GM12878 (cell line): ENCODE measurements at regions not wholly inside any gene's neighbourhood (a gene's known extent, or its start where the extent isn't known, plus 50 kb on each side); places are given as distances from the start of the nearest gene placed in this dataset.

Source experiments
- ATAC-seq: fragments of 200-7000 bp; cut with Tn5 transposase; 3 replicates; pipeline ENCODE4 v1.9.1; 2020; ENCODE audit warnings: mild to moderate bottlenecking, moderate library complexity
- BruUV-seq: library from RNA; stranded (reverse); fragments of 400-500 nt; replicated peaks from 2 replicates; lab custom pipeline; 2021; lab: Mats Ljungman, UMichigan
- CTCF ChIA-PET: fragments of 300-600 bp; sonication (Branson Sonifier 250); formaldehyde crosslinking; extraction: SDS; loops from one replicate; lab custom pipeline; 2021; ENCODE audit warnings: inconsistent platforms; lab: Yijun Ruan, JAX
- POLR2A ChIA-PET: fragments of 350-600 bp; formaldehyde crosslinking; extraction: SDS; loops from one replicate; lab custom pipeline; 2021; ENCODE audit warnings: inconsistent platforms; lab: Charles Lee
- RAD21 ChIA-PET: fragments of 300-600 bp; sonication (Branson Sonifier 250); formaldehyde crosslinking; loops from one replicate; lab custom pipeline; 2023; ENCODE audit warnings: antibody characterized with exemption; ENCODE audit not compliant: unreplicated experiment; lab: Charles Lee
- SMC1A ChIA-PET: fragments of 300-600 bp; sonication (Branson Sonifier 250); formaldehyde crosslinking; loops from one replicate; lab custom pipeline; 2023; ENCODE audit not compliant: unreplicated experiment, uncharacterized antibody; lab: Charles Lee
- DNase-seq: peaks from one replicate; pipeline ENCODE4 v3.0.0-alpha.2; 2011; ENCODE audit warnings: low read depth, low spot score
- FAIRE-seq: peaks from 3 replicates; lab custom pipeline; 2011; peaks lifted over from hg19 to GRCh38; lab: Jason Lieb, UNC
- H2AFZ ChIP-seq: 2 replicates; pipeline ENCODE4 v1.6.0; 2011; ENCODE audit warnings: low read depth, low read length, control low read depth; ENCODE audit not compliant: control insufficient read depth
- H3K27ac ChIP-seq: 2 replicates; pipeline ENCODE4 v1.5.1; 2011; ENCODE audit warnings: control low read depth; ENCODE audit not compliant: control insufficient read depth, insufficient read depth
- H3K27me3 ChIP-seq, 2 experiments: replicated peaks in 1 of 2; 2 replicates each; pipeline versions ENCODE4 v1.6.0 to v1.6.1; 2011; ENCODE audit warnings: low read length in 1 of 2; ENCODE audit not compliant: control insufficient read depth in 2 of 2, insufficient read depth in 2 of 2
- H3K36me3 ChIP-seq, 2 experiments: 2 replicates each; pipeline ENCODE4 v1.5.1; 2011; ENCODE audit warnings: low read length in 1 of 2; ENCODE audit not compliant: control insufficient read depth in 2 of 2, insufficient read depth in 2 of 2
- H3K4me1 ChIP-seq: 2 replicates; pipeline ENCODE4 v1.6.1; 2011; ENCODE audit warnings: mild to moderate bottlenecking, low read length, moderate library complexity, mixed read lengths; ENCODE audit not compliant: control insufficient read depth, insufficient read depth
- H3K4me2 ChIP-seq: 2 replicates; pipeline ENCODE4 v1.6.0; 2011; ENCODE audit warnings: control low read depth; ENCODE audit not compliant: control insufficient read depth, insufficient read depth
- H3K4me3 ChIP-seq: fragments of 200-600 bp; sonication (generic); 2 replicates; pipeline ENCODE4 v1.5.1; 2016
- H3K79me2 ChIP-seq: 2 replicates; pipeline ENCODE4 v1.6.0; 2011; ENCODE audit warnings: low read length; ENCODE audit not compliant: control insufficient read depth, insufficient read depth
- H3K9ac ChIP-seq: 2 replicates; pipeline ENCODE4 v1.8.0; 2011; ENCODE audit warnings: low read length, control low read depth, mixed read lengths; ENCODE audit not compliant: control insufficient read depth, insufficient read depth
- H3K9me3 ChIP-seq: replicated peaks from 3 replicates; pipeline ENCODE4 v1.5.1; 2011; ENCODE audit warnings: mild to moderate bottlenecking, low read length; ENCODE audit not compliant: control insufficient read depth, insufficient read depth
- H4K20me1 ChIP-seq: 2 replicates; pipeline ENCODE4 v1.6.0; 2011; ENCODE audit not compliant: control insufficient read depth, insufficient read depth
- ASH2L ChIP-seq: fragments of 300-600, 200-600 bp; sonication (generic); IDR thresholded peaks from 2 replicates; pipeline ENCODE4 v1.6.1; 2017; ENCODE audit warnings: low read depth, mild to moderate bottlenecking, borderline replicate concordance
- ETV6 ChIP-seq, 2 experiments: fragments of 450-650 bp in 1 of 2; IDR thresholded peaks in 1 of 2; conservative IDR thresholded peaks in 1 of 2; 2 replicates each; pipeline ENCODE4 v1.6.1; 2014; ENCODE audit warnings: antibody characterized with exemption in 1 of 2, borderline replicate concordance in 1 of 2, low read depth in 1 of 2, mild to moderate bottlenecking in 1 of 2, moderate library complexity in 1 of 2
- MYC ChIP-seq: IDR thresholded peaks from 2 replicates; pipeline ENCODE4 v1.6.1; 2011; ENCODE audit warnings: mild to moderate bottlenecking, low read length, moderate library complexity, inconsistent platforms; ENCODE audit not compliant: insufficient read depth, insufficient replicate concordance, insufficient read length, severe bottlenecking
- RAD51 ChIP-seq: fragments of 450-650 bp; IDR thresholded peaks from 2 replicates; pipeline ENCODE4 v1.6.1; 2016; ENCODE audit warnings: moderate library complexity, mild to moderate bottlenecking, inconsistent platforms
- SIX5 ChIP-seq: IDR thresholded peaks from 2 replicates; pipeline ENCODE4 v1.6.1; 2011; ENCODE audit warnings: mild to moderate bottlenecking, low read depth, low read length, moderate library complexity; ENCODE audit not compliant: severe bottlenecking
- WRNIP1 ChIP-seq: IDR thresholded peaks from 2 replicates; pipeline ENCODE4 v1.6.1; 2011; ENCODE audit warnings: low read depth, low read length, improper control_type of control experiment, borderline replicate concordance
- WGBS: methylation state at CpG from one replicate; pipeline ENCODE4 v1.1.6; 2016; ENCODE audit warnings: low lambda C conversion rate; ENCODE audit not compliant: insufficient replicate concordance, insufficient coverage; ENCODE audit errors: missing lambda C conversion rate; 5-methylcytosine and 5-hydroxymethylcytosine counted together
- in situ Hi-C: fragments of 300-500 bp; cut with MboI; formaldehyde crosslinking; loops from 9 replicates; pipeline ENCODE4 v1.14.3; 2018; ENCODE audit warnings: mixed read lengths
- intact Hi-C: fragments of 100-400 bp; cut with micrococcal nuclease; formaldehyde crosslinking; loops from one replicate; pipeline ENCODE4 v1.14.2; 2022; ENCODE audit not compliant: unreplicated experiment
- TF ChIP-seq, protein P1 (sequence below): fragments of 450-650 bp; IDR thresholded peaks from 2 replicates; pipeline ENCODE4 v1.6.1; 2017; ENCODE audit warnings: antibody characterized with exemption, mild to moderate bottlenecking, moderate library complexity
- TF ChIP-seq, protein P2 (sequence below): fragments of 450-650 bp; IDR thresholded peaks from 2 replicates; pipeline ENCODE4 v1.6.1; 2018; ENCODE audit warnings: mild to moderate bottlenecking, low read depth, moderate library complexity; ENCODE audit not compliant: partially characterized antibody
- TF ChIP-seq, protein P3 (sequence below): fragments of 450-650 bp; IDR thresholded peaks from 2 replicates; pipeline ENCODE4 v1.6.1; 2014; ENCODE audit warnings: mild to moderate bottlenecking
- TF ChIP-seq, protein P4 (sequence below): IDR thresholded peaks from 2 replicates; pipeline ENCODE4 v1.6.1; 2012; ENCODE audit warnings: low read depth, low read length, improper control_type of control experiment

DNA sequence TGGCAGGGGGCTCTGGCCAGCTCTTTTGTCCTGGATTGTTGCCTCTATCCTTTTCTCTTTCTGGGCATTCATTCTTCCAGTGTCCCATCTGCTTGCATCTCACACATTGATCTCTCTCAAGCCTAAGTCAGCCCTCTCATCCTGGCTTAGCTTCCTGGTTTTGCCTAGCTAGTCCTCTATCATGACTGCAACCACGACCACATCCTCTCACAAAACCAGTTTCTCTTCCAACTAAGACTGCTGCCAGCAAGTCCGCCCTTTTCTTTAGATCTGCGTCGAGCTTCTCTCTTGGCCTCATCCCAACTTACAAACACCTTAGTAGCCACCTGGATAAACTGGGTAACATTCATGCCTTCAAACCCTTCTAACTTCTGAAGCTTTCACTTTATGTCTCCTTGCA lies 212.2 kb upstream of the HTR2A start:
- ATAC-seq (no peak; the same call in 2 of the 3 replicates), FAIRE-seq (no peak), DNase-seq (no peak)
- no peak overlapping the region for H3K9ac ChIP-seq
- CTCF ChIA-PET: no interaction called here
- H3K27ac ChIP-seq: no peak overlapping the region
- H3K36me3 ChIP-seq: no peaks in the 10 kb centered on the region
- 68% methylated on average over 4 of the region's 4 CpGs for WGBS
- no peaks in the 10 kb centered on the region for H4K20me1 ChIP-seq
- TF ChIP-seq ASH2L (no peak), SIX5 (no peak), WRNIP1 (no peak), ETV6 (conservative IDR thresholded peaks at IDR 0.05 in 1 of 2, IDR thresholded peaks at IDR 0.05 in 1 of 2; ENCODE audit: borderline replicate concordance in 1 of 2, low read depth in 1 of 2) (no peak), MYC (no peak), RAD51 (no peak)
- TF ChIP-seq, protein P1, sequence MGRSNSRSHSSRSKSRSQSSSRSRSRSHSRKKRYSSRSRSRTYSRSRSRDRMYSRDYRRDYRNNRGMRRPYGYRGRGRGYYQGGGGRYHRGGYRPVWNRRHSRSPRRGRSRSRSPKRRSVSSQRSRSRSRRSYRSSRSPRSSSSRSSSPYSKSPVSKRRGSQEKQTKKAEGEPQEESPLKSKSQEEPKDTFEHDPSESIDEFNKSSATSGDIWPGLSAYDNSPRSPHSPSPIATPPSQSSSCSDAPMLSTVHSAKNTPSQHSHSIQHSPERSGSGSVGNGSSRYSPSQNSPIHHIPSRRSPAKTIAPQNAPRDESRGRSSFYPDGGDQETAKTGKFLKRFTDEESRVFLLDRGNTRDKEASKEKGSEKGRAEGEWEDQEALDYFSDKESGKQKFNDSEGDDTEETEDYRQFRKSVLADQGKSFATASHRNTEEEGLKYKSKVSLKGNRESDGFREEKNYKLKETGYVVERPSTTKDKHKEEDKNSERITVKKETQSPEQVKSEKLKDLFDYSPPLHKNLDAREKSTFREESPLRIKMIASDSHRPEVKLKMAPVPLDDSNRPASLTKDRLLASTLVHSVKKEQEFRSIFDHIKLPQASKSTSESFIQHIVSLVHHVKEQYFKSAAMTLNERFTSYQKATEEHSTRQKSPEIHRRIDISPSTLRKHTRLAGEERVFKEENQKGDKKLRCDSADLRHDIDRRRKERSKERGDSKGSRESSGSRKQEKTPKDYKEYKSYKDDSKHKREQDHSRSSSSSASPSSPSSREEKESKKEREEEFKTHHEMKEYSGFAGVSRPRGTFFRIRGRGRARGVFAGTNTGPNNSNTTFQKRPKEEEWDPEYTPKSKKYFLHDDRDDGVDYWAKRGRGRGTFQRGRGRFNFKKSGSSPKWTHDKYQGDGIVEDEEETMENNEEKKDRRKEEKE: no peak
- TF ChIP-seq, protein P2, sequence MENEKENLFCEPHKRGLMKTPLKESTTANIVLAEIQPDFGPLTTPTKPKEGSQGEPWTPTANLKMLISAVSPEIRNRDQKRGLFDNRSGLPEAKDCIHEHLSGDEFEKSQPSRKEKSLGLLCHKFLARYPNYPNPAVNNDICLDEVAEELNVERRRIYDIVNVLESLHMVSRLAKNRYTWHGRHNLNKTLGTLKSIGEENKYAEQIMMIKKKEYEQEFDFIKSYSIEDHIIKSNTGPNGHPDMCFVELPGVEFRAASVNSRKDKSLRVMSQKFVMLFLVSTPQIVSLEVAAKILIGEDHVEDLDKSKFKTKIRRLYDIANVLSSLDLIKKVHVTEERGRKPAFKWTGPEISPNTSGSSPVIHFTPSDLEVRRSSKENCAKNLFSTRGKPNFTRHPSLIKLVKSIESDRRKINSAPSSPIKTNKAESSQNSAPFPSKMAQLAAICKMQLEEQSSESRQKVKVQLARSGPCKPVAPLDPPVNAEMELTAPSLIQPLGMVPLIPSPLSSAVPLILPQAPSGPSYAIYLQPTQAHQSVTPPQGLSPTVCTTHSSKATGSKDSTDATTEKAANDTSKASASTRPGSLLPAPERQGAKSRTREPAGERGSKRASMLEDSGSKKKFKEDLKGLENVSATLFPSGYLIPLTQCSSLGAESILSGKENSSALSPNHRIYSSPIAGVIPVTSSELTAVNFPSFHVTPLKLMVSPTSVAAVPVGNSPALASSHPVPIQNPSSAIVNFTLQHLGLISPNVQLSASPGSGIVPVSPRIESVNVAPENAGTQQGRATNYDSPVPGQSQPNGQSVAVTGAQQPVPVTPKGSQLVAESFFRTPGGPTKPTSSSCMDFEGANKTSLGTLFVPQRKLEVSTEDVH: no peak
- TF ChIP-seq, protein P3, sequence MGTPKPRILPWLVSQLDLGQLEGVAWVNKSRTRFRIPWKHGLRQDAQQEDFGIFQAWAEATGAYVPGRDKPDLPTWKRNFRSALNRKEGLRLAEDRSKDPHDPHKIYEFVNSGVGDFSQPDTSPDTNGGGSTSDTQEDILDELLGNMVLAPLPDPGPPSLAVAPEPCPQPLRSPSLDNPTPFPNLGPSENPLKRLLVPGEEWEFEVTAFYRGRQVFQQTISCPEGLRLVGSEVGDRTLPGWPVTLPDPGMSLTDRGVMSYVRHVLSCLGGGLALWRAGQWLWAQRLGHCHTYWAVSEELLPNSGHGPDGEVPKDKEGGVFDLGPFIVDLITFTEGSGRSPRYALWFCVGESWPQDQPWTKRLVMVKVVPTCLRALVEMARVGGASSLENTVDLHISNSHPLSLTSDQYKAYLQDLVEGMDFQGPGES: no peak
- TF ChIP-seq, protein P4, sequence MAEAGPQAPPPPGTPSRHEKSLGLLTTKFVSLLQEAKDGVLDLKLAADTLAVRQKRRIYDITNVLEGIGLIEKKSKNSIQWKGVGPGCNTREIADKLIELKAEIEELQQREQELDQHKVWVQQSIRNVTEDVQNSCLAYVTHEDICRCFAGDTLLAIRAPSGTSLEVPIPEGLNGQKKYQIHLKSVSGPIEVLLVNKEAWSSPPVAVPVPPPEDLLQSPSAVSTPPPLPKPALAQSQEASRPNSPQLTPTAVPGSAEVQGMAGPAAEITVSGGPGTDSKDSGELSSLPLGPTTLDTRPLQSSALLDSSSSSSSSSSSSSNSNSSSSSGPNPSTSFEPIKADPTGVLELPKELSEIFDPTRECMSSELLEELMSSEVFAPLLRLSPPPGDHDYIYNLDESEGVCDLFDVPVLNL: no peak
- intact Hi-C loops: no loop called here
- SMC1A ChIA-PET: interaction anchor here (1.2 kb wide), 1 partner anchor 24 kb away, joined by 3 read pairs; no protein-coding TSS in a partner anchor
- H2AFZ ChIP-seq: no peak overlapping the region
- H3K4me2 ChIP-seq: no peak overlapping the region
- POLR2A ChIA-PET: no interaction called here
- in situ Hi-C loops: no loop called here
- no peak overlapping the region for H3K4me3 ChIP-seq
- H3K79me2 ChIP-seq: no peaks in the 10 kb centered on the region
- no peaks in the 10 kb centered on the region; the same call in 2 of the 3 replicates for H3K9me3 ChIP-seq
- no peaks in the 10 kb centered on the region for H3K27me3 ChIP-seq
- H3K4me1 ChIP-seq: no peaks in the 10 kb centered on the region
- RAD21 ChIA-PET: no interaction called here
- no TSS peak for BruUV-seq
